Prostate gland (tissue), 2 donors: ENCODE measurements at regions not wholly inside any gene's neighbourhood (a gene's known extent, or its start where the extent isn't known, plus 50 kb on each side); places are given as distances from the start of the nearest gene placed in this dataset.

Experiments used
- POLR2A ChIP-seq: fragments of 450-650 bp; IDR thresholded peaks from one replicate; pipeline ENCODE4 v1.6.1; 2016; ENCODE audit warnings: antibody characterized with exemption, mild to moderate bottlenecking
- TF ChIP-seq, protein P1 (sequence below), 4 experiments: fragments of 200-600 bp in 2 of 4; fragments of 450-650 bp in 2 of 4; sonication (generic) in 2 of 4; IDR thresholded peaks; 1 replicate in 3 of 4; 2 replicates in 1 of 4; pipeline ENCODE4 v1.5.1; 2016 to 2019; ENCODE audit warnings: antibody characterized with exemption in 4 of 4, mild to moderate bottlenecking in 2 of 4, moderate library complexity in 2 of 4

- TF ChIP-seq, protein P1, sequence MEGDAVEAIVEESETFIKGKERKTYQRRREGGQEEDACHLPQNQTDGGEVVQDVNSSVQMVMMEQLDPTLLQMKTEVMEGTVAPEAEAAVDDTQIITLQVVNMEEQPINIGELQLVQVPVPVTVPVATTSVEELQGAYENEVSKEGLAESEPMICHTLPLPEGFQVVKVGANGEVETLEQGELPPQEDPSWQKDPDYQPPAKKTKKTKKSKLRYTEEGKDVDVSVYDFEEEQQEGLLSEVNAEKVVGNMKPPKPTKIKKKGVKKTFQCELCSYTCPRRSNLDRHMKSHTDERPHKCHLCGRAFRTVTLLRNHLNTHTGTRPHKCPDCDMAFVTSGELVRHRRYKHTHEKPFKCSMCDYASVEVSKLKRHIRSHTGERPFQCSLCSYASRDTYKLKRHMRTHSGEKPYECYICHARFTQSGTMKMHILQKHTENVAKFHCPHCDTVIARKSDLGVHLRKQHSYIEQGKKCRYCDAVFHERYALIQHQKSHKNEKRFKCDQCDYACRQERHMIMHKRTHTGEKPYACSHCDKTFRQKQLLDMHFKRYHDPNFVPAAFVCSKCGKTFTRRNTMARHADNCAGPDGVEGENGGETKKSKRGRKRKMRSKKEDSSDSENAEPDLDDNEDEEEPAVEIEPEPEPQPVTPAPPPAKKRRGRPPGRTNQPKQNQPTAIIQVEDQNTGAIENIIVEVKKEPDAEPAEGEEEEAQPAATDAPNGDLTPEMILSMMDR (IDR thresholded peaks at IDR 0.05), result no peak
- no peak for TF ChIP-seq POLR2A
These were observed 834.1 kb downstream of the NSUN3 start for GRCh38 chr3:94896994-94897393.
